Glomerular endothelial cell (primary cell): ENCODE measurements at regions not wholly inside any gene's neighbourhood (a gene's known extent, or its start where the extent isn't known, plus 50 kb on each side); places are given as distances from the start of the nearest gene placed in this dataset.
"Not testable (repeated sequence)": the region's sequence is repeated elsewhere in the genome, so short reads cannot be mapped to it uniquely, and the experiment has no call there.

Source experiments
- DNase-seq: peaks from one replicate; pipeline ENCODE4 v3.0.0-alpha.2; 2011; ENCODE audit warnings: low read depth, low spot score; ENCODE audit errors: extremely low read depth

- DNase-seq, result no peak
Observed at GRCh38 chr16:58828901-58829545, 94.9 kb upstream of the GOT2 start.

GRCh38 chr16:58824201-58824600 lies 90.1 kb upstream of the GOT2 start:
- DNase-seq, result no peak

- no peak for DNase-seq
Observed at GRCh38 chr16:58821886-58822285, 87.8 kb upstream of the GOT2 start.

GRCh38 chr16:58820411-58820810 lies 86.3 kb upstream of the GOT2 start:
- DNase-seq, result no peak

GRCh38 chr16:58815181-58815888 lies 81.2 kb upstream of the GOT2 start:
- DNase-seq, result no peak

DNA sequence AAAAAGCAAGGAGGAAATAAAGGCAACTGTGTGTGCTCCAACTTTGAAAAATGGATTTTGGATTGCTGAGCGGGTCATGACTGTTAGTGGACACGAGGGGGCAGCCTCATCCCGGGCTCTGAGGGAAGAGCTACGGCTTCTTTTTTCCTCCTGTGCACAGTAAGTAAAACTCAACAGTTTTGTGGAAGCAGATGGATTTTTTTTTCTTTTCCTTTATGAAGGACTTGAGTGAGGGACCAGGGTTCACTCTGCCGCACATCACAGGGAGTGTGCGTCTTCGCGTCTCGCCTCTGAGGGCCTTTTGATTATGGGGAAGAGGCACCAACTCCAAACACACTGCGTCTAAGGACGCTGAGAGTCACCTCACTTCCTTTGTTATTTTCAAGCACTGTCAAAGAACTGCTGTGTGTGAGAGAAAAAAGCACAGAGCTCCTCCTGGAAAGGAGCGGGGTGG lies 80.3 kb upstream of the GOT2 start:
- no peak for DNase-seq

DNA sequence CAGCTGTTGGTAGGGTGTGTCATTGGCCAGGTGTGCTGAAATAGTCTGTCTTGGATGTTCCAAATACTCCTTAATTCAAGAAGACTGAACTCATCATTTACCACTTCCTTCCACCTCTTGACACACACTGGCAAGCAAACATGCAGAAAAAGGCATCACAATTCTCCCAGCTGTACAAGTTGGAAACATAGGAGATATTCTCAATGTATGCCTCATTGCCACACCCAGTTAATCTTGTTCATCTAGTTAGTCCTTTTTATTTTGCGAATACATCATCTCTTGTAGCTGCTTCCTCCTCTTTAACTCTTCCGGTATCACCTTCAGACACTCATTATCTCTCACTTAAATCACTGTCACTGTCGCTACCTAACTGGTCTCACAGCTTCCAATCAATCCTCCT lies 75.1 kb upstream of the GOT2 start:
- DNase-seq, result no peak

DNA sequence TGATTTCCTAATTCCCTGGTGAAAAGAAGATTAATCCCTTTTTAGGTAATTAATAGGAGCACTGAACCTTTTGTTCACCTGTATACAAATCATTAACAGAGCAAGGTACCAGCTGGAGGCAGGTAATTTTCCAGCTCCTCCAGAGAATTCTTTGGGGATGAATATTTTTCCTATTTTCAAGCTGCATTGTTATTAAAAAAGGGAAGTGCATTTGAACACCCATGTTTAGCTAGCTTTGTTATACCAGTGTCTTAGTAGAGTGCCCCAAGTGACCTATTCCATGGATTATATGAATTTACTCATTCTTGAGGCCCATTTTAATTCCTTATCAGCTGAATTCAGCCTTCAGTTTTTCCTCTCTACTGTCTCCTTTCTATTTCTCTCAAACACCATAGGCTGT lies 73.2 kb upstream of the GOT2 start:
- DNase-seq, result no peak

DNA sequence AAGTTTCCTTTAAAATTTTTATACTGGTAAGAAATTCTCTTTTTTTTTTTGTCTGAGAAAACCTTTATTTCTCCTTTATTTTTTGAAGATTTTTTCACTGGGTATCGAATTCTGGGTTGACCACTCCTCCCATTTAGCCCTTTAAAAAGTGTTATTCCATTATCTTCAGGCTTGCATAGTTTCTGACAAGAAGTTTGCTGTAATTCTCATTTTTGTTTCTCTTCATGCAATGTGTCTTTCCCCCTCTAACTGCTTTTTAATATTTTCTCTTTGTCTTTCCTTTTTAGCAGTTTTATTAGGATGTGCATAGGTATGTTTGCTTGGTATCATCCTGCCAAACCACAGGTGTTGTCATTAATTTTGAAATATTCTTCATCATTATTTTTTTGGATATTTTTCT lies 67.7 kb upstream of the GOT2 start:
- DNase-seq, result no peak

DNA sequence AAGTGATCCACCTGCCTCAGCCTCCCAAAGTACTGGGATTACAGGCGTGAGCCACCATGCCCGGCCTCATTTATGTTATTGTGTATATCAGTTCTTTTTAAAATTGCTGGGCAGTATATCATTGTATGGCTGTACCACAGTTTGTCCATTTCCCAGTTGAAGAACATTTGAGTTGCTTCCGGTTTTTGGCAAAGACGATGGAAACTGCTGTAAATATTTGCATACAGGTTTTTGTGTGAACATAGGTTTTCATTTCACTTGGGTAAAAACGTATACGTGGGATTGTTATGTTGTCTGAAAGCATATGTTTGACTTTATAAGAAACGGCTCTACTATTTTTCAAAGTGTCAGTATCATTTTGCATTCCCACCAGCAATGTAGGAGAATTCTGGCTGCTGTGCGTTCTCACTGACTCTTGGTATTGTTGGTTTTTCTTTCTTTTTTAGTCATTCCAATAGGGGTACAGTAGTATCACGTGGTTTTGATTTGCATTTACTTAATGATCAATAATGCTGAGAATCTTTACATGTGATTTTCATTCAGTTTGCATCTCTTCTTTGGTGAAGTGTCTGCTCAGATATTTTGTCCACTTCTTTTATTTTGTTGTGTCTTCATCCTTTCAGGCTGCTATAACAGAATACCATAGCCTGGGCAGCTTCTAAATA lies 63.2 kb upstream of the GOT2 start:
- DNase-seq, result no peak

DNA sequence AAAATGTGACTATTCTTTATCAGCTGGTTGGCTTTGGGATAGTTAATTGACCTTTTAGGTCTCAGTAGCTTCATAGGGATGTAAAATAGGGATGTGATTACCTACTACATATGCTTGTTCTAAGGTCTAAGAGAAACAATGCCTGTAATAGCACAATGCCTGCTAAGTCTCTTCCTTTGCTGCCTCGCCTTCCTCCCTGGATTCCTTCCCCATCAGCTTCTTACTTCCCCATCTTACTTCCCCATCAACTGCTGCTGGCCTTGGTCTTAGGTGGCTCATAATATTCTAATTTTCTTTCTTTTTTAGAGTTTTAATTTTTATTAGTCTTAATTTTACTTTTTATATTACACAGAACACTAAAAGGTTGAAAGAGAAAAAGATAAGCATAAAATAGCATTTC lies 59.2 kb upstream of the GOT2 start:
- no peak for DNase-seq

GRCh38 chr16:58792188-58792587 lies 58.1 kb upstream of the GOT2 start:
- DNase-seq, result no peak

GRCh38 chr16:58790816-58791557 lies 56.9 kb upstream of the GOT2 start:
- not testable (repeated sequence) for DNase-seq

- DNase-seq, result no peak
Observed at GRCh38 chr16:58789351-58789750, 55.2 kb upstream of the GOT2 start.
